Trophoblast cell (in vitro differentiated cells and primary cell): ENCODE measurements at regions not wholly inside any gene's neighbourhood (a gene's known extent, or its start where the extent isn't known, plus 50 kb on each side); places are given as distances from the start of the nearest gene placed in this dataset.

ENCODE experiments used
- DNase-seq, 2 donors: peaks; one replicate each; pipeline ENCODE4 v3.0.0-alpha.2; 2016
- H2AFZ ChIP-seq: 2 replicates; pipeline ENCODE4 v1.6.1; 2013; ENCODE audit warnings: low read length, moderate library complexity, mild to moderate bottlenecking; ENCODE audit not compliant: insufficient read depth, poor library complexity
- H2AK5ac ChIP-seq: 2 replicates; pipeline ENCODE4 v1.6.1; 2013; ENCODE audit warnings: mild to moderate bottlenecking, low read length
- H2BK120ac ChIP-seq: 2 replicates; pipeline ENCODE4 v1.6.1; 2013; ENCODE audit warnings: low read length, mild to moderate bottlenecking, moderate library complexity; ENCODE audit not compliant: insufficient read depth, poor library complexity
- H2BK12ac ChIP-seq: 2 replicates; pipeline ENCODE4 v1.6.1; 2013; ENCODE audit warnings: mild to moderate bottlenecking, low read length, moderate library complexity
- H2BK5ac ChIP-seq: 2 replicates; pipeline ENCODE4 v1.6.1; 2013; ENCODE audit warnings: low read length, low read depth, moderate library complexity, mild to moderate bottlenecking; ENCODE audit not compliant: poor library complexity
- H3K14ac ChIP-seq: 2 replicates; pipeline ENCODE4 v1.6.1; 2013; ENCODE audit warnings: mild to moderate bottlenecking, low read length
- H3K18ac ChIP-seq: 2 replicates; pipeline ENCODE4 v1.6.1; 2013; ENCODE audit warnings: mild to moderate bottlenecking, low read length
- H3K23ac ChIP-seq: 2 replicates; pipeline ENCODE4 v1.6.1; 2013; ENCODE audit warnings: low read length
- H3K27ac ChIP-seq: 2 replicates; pipeline ENCODE4 v1.5.1; 2013; ENCODE audit warnings: low read depth, mild to moderate bottlenecking, inconsistent platforms, low read length, moderate library complexity
- H3K27me3 ChIP-seq: 2 replicates; pipeline ENCODE4 v1.6.1; 2013; ENCODE audit warnings: inconsistent platforms, mild to moderate bottlenecking, low read length, moderate library complexity; ENCODE audit not compliant: insufficient read depth
- H3K36me3 ChIP-seq, 2 experiments: 1 replicate in 1 of 2; 2 replicates in 1 of 2; pipeline ENCODE4 v1.6.1; 2013; ENCODE audit warnings: low read length in 2 of 2, mild to moderate bottlenecking in 2 of 2, moderate library complexity in 1 of 2; ENCODE audit not compliant: insufficient read depth in 2 of 2, control insufficient read depth in 1 of 2
- H3K4ac ChIP-seq: 2 replicates; pipeline ENCODE4 v1.6.1; 2013; ENCODE audit warnings: low read depth, mild to moderate bottlenecking, low read length, moderate library complexity
- H3K4me1 ChIP-seq, 2 experiments: 1 replicate in 1 of 2; 2 replicates in 1 of 2; pipeline ENCODE4 v1.6.1; 2013; ENCODE audit warnings: low read length in 2 of 2, mild to moderate bottlenecking in 2 of 2, moderate library complexity in 1 of 2; ENCODE audit not compliant: insufficient read depth in 2 of 2, control insufficient read depth in 1 of 2
- H3K4me2 ChIP-seq: 2 replicates; pipeline ENCODE4 v1.6.1; 2013; ENCODE audit warnings: inconsistent platforms, mild to moderate bottlenecking, low read length, moderate library complexity
- H3K4me3 ChIP-seq: 2 replicates; pipeline ENCODE4 v1.5.1; 2013; ENCODE audit warnings: mild to moderate bottlenecking, low read depth, low read length, inconsistent platforms
- H3K79me1 ChIP-seq: one replicate; pipeline ENCODE4 v1.6.1; 2013; ENCODE audit warnings: low read length
- H3K79me2 ChIP-seq: 2 replicates; pipeline ENCODE4 v1.6.1; 2013; ENCODE audit warnings: low read length, mild to moderate bottlenecking; ENCODE audit not compliant: control insufficient read depth, insufficient read depth, poor library complexity
- H3K9ac ChIP-seq: 2 replicates; pipeline ENCODE4 v1.6.1; 2013; ENCODE audit warnings: mild to moderate bottlenecking, low read length
- H3K9me3 ChIP-seq: 2 replicates; pipeline ENCODE4 v1.6.1; 2013; ENCODE audit warnings: low read depth, mild to moderate bottlenecking, control low read depth, inconsistent platforms, low read length; ENCODE audit not compliant: insufficient read depth
- H4K12ac ChIP-seq: 2 replicates; pipeline ENCODE4 v1.6.1; 2013; ENCODE audit warnings: low read depth, mild to moderate bottlenecking, low read length, moderate library complexity
- H4K8ac ChIP-seq: 2 replicates; pipeline ENCODE4 v1.6.1; 2013; ENCODE audit warnings: low read depth, mild to moderate bottlenecking, low read length, moderate library complexity
- H4K91ac ChIP-seq: one replicate; pipeline ENCODE4 v1.6.1; 2013; ENCODE audit warnings: low read depth, mild to moderate bottlenecking, low read length, moderate library complexity
- WGBS: extraction: QIAGEN DNeasy Blood & Tissue Kit; methylation state at CpG from one replicate; pipeline ENCODE4 v1.1.7; 2013; ENCODE audit warnings: missing lambda C conversion rate; ENCODE audit not compliant: insufficient read length, insufficient coverage; ENCODE audit errors: extremely low coverage; 5-methylcytosine and 5-hydroxymethylcytosine counted together

DNA sequence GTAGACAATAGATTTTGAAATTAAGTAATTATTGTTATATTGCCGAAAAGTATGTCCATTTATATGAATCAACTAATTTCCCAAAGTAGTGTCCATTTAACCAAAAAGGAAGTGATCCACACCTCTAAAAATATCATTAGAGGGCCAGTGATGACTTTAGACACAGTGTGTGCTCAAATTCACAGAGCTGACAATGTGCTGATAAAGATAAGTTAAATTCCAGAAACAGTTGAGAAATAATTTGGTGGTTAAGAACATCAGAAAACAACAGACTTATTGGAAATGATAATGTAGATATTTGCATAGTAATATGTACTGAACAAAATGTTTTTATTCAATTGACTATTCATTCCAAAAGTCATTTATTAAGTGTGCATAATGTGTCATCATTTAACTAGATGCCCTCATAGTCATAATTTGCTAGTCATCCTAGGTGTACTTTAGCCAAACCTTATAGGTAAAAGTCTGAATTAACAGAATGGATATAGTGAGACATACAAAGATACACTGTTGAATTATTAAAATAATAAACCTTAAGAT, 230.2 kb upstream of the ADAMTS9 start:
- no peak for DNase-seq
- Histone ChIP-seq H3K27ac (no peak overlapping the region), H4K12ac (no peak overlapping the region), H3K4ac (no peak overlapping the region), H3K14ac (no peak overlapping the region), H3K79me1 (peaks cover 6% of the 10 kb centered on the region), H2AFZ (no peak overlapping the region), H3K4me3 (no peak overlapping the region), H3K23ac (no peak overlapping the region), H3K36me3 (no peaks in the 10 kb centered on the region), H3K79me2 (no peaks in the 10 kb centered on the region), H4K8ac (no peak overlapping the region), H3K4me1 (peaks cover 8 to 9% of the 10 kb centered on the region in 2 experiments), H3K18ac (no peak overlapping the region), H3K27me3 (no peaks in the 10 kb centered on the region), H2AK5ac (no peak overlapping the region), H2BK5ac (no peak overlapping the region), H4K91ac (no peak overlapping the region), H3K9me3 (no peaks in the 10 kb centered on the region), H3K4me2 (no peak overlapping the region), H3K9ac (no peak overlapping the region), H2BK120ac (no peak overlapping the region), H2BK12ac (no peak overlapping the region)
- no CpG with 5 or more reads among the region's 1 CpG for WGBS

DNA sequence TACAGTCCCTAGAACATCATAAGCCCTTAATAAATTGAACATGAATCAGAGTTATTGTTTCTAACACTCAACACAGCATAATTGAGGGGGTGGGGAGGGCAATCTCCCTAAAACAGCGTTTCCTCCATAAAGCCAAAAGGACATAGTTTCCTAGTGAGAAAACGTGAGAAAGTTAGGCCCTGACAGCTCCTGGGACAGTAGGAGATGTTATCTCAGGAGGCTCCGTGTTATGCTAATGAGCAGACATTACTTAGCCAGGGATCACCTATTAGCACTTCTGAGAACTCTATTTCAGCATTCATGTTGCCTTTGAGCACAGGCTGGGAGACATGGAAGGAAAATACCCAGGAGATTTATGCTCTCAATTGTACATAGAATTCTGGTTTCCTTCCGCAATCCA, 229.1 kb upstream of the ADAMTS9 start:
- Histone ChIP-seq H3K9ac (no peak overlapping the region), H3K4me1 (peaks cover 8 to 9% of the 10 kb centered on the region in 2 experiments), H2AFZ (no peak overlapping the region), H4K8ac (no peak overlapping the region), H2BK12ac (no peak overlapping the region), H3K23ac (no peak overlapping the region), H2BK5ac (no peak overlapping the region), H3K9me3 (no peaks in the 10 kb centered on the region), H3K4me2 (no peak overlapping the region), H3K27me3 (no peaks in the 10 kb centered on the region), H4K12ac (no peak overlapping the region), H3K4me3 (no peak overlapping the region), H3K4ac (no peak overlapping the region), H3K36me3 (no peaks in the 10 kb centered on the region), H3K18ac (no peak overlapping the region), H3K14ac (no peak overlapping the region), H3K79me1 (peaks cover 6% of the 10 kb centered on the region), H2BK120ac (no peak overlapping the region), H2AK5ac (no peak overlapping the region), H3K79me2 (no peaks in the 10 kb centered on the region), H3K27ac (no peak overlapping the region), H4K91ac (no peak overlapping the region)
- no CpG with 5 or more reads among the region's 4 CpGs for WGBS
- peak in 1 of 2 donors; percentile 7 for DNase-seq

DNA sequence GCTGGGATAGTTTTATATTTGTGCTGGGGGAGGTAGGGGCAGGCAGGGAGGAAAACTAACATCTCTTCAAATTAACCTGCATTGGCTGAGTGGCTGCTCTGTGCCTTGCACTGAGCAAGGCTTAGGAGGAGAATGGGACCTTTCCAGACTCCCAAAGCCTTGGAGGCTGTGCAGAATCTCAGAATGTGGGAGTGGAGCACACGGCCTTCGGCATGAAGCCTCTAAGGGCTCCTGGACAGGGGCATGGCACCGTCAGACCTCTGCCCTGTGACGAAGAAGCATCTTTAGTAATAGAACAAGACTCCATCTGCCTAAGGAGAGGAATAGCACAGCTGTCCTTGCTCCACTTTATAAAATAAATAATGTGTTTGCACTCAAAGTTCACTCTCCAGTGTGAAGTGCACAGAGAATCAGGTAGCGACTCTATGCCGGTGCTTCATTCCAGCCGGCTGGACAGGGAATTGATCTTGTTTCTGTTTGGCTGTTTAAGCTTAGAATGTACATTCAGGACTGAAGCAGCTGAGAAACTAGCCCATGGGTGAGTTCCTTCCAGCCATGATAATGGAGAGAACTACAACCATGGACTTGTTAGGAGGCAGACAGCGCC, 228.5 kb upstream of the ADAMTS9 start:
- Histone ChIP-seq H2BK5ac (no peak overlapping the region), H2AK5ac (peak overlapping the region; percentile 89), H3K9me3 (no peaks in the 10 kb centered on the region), H3K4me1 (peaks cover 8 to 9% of the 10 kb centered on the region in 2 experiments), H3K79me1 (peaks cover 6% of the 10 kb centered on the region), H4K91ac (peak overlapping the region; percentile 75), H3K14ac (peak overlapping the region; percentile 73), H3K18ac (peak overlapping the region; percentile 53), H3K23ac (no peak overlapping the region), H4K8ac (peak overlapping the region; percentile 49), H3K27me3 (no peaks in the 10 kb centered on the region), H3K9ac (no peak overlapping the region), H4K12ac (no peak overlapping the region), H3K4me3 (no peak overlapping the region), H3K36me3 (no peaks in the 10 kb centered on the region), H2BK120ac (peak overlapping the region; percentile 82), H2AFZ (no peak overlapping the region), H3K4ac (peak overlapping the region; percentile 42), H2BK12ac (peak overlapping the region; percentile 89), H3K4me2 (no peak overlapping the region), H3K27ac (no peak overlapping the region), H3K79me2 (no peaks in the 10 kb centered on the region)
- no CpG with 5 or more reads among the region's 8 CpGs for WGBS
- no peak for DNase-seq

DNA sequence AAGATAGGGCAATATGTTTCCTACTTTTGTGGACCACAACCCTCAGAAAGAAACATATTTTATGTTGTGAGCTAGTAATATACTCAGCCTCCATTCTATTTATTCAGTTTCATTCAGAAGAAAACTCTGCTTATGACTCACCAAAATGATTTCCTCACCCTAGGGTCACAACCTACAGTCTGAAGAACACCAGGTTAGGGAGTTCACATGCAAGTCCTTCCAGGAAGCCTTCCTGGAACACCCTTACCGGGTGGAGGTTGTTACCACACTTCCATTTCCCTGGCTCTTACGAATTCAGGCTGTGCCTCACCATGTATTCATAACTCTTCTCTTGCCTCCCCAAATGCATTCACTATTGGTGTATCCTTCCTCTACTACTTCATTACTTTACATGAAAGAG, 228.0 kb upstream of the ADAMTS9 start:
- H3K4me1 ChIP-seq = peaks cover 9% of the 10 kb centered on the region in 2 experiments
- no peak overlapping the region for H2BK12ac ChIP-seq
- peaks cover 10% of the 10 kb centered on the region for H3K79me1 ChIP-seq
- H3K9me3 ChIP-seq = no peaks in the 10 kb centered on the region
- WGBS = no CpG with 5 or more reads among the region's 2 CpGs
- no peak overlapping the region for H3K14ac ChIP-seq
- H3K36me3 ChIP-seq = no peaks in the 10 kb centered on the region
- H4K8ac ChIP-seq = no peak overlapping the region
- no peak overlapping the region for H3K18ac ChIP-seq
- no peak overlapping the region for H3K23ac ChIP-seq
- H4K91ac ChIP-seq = no peak overlapping the region
- H3K4me2 ChIP-seq = no peak overlapping the region
- no peak overlapping the region for H2BK5ac ChIP-seq
- H3K9ac ChIP-seq = no peak overlapping the region
- no peaks in the 10 kb centered on the region for H3K79me2 ChIP-seq
- H2AFZ ChIP-seq = no peak overlapping the region
- no peak overlapping the region for H4K12ac ChIP-seq
- H2BK120ac ChIP-seq = no peak overlapping the region
- no peak overlapping the region for H3K27ac ChIP-seq
- no peaks in the 10 kb centered on the region for H3K27me3 ChIP-seq
- DNase-seq = no peak
- H3K4ac ChIP-seq = no peak overlapping the region
- no peak overlapping the region for H3K4me3 ChIP-seq
- no peak overlapping the region for H2AK5ac ChIP-seq
